IPS-18c (cell line): ENCODE measurements at regions not wholly inside any gene's neighbourhood (a gene's known extent, or its start where the extent isn't known, plus 50 kb on each side); places are given as distances from the start of the nearest gene placed in this dataset.
"Not testable (repeated sequence)": the region's sequence is repeated elsewhere in the genome, so short reads cannot be mapped to it uniquely, and the experiment has no call there.

Experiments used
- H3K4me3 ChIP-seq: 2 replicates; pipeline ENCODE4 v1.7.0; 2013; ENCODE audit warnings: low read depth, mild to moderate bottlenecking, low read length, moderate library complexity; ENCODE audit not compliant: insufficient read depth
- H3K9me3 ChIP-seq: one replicate; pipeline ENCODE4 v1.6.1; 2013; ENCODE audit warnings: mild to moderate bottlenecking, low read length, moderate library complexity; ENCODE audit not compliant: control insufficient read depth, insufficient read depth

DNA sequence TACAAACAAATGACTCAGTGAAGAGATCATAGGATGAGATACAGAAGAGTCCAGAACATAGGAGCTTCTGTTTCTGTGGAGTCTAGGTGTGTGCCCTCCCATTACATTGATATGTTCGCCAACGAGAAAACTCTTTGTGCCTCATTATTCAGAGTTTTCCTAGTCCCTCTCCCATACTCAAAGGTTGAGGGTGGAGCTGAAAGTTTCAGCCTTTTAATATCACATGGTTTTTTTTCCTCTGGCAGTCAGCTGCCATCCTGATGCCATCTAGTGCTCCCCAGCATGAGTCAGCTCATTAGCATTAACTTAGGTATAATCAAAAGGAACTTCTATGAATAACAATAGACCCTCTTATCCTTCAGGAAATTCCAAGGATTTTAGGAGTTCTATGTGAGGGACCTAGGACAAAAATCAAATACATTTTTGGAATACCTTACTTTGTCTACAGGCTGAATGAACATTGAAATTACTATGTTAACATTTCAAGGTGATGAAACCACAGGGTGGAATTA, 559.6 kb upstream of the AMOT start:
- H3K4me3 ChIP-seq: no peak overlapping the region

DNA sequence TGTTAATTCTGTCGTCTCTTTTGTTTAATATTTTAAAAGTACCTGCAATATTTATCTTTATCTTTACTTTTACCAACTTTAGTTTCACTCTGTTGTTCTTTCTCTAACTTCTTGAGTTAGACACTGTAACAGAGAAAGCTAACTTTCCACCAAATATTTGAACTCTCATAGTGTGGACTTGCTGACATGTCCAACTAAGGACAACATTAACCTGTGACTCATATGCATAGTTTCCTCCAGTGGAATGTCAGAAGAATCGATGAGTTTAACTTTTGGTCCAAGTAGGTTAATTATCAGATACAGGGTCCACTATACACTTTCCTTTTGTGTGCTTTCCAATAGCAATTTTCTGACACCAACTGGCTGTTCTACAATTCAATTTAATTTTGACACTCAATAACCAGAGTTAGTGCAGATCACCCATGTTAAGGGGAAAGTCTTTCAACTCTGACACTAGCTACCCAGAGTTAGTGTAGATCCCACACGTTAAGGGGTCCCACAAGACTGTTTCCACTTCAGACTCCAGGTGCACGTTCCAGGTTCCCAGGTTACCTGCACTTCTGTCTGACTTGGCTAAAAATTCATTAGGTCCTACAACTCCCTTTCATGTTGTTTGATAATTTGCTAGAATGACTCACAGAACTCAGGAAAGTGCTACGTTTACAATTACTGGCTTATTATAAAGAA, 559.0 kb upstream of the AMOT start:
- H3K9me3 ChIP-seq: peaks cover 6% of the 10 kb centered on the region
- no peak overlapping the region for H3K4me3 ChIP-seq

More for the DNA sequence above, 559.6 kb upstream of the AMOT start:
- H3K9me3 ChIP-seq: peaks cover 6% of the 10 kb centered on the region

DNA sequence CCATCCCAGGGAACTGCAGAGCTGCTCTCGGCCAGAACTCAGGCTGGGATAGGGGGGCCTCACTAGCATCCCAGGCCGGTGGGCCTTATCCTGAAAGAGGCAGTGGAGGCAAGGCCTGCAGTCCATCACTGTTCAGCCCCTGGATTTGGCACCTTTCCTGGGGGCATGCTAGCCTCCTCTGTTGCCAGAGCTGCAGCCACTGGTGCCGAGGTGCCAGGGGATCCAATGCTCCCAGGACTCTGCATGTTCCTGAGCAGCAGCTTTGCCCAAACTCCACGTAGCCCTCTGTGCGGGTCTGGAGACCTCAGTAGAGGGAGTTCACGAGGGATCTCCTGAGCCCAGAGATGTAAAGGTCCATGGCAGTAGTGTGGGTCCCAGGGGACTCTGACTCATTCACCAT, 551.7 kb upstream of the AMOT start:
- Histone ChIP-seq H3K4me3 (no peak overlapping the region), H3K9me3 (peaks cover 4% of the 10 kb centered on the region)

DNA sequence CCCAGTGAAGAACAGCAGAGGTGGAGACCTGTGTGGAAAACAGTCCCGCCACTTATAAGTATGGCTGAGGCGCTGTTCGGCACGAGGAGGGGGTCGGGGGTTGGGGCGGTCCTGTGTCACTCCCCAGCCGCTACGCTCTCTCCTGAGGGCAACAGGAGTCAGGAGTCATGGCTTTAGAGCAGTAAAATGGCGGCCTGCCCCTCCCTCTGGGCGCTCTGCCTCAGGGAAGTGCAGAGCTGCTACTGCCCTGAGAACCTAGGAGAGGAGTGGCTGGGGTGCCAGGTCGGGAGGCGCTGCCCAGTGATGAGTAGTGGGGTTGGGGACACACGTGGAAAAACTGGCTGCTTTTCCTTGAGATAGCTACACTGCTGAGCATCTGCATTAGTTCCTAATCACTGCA, 551.2 kb upstream of the AMOT start:
- peaks cover 4% of the 10 kb centered on the region for H3K9me3 ChIP-seq
- H3K4me3 ChIP-seq: no peak overlapping the region

DNA sequence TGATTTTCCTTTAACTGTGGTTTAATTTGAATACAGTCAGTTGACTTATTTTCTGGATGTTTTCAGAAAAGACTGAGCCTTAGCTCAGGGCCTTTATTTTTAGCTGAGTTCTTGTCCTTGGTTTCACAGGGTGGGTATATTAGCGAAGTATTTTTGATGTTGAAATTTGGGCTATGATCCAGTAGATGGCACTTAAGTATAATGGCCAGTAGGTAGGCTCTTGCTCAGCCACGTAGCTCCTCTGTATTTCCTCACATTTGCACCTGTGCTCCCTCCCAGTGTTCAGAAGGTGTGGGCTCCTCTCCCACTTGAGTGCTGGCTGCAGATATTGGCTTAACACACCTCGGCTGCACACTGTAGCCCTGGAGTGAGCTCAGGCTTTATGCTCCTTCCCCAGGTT, 549.9 kb upstream of the AMOT start:
- peaks cover 4% of the 10 kb centered on the region for H3K9me3 ChIP-seq

DNA sequence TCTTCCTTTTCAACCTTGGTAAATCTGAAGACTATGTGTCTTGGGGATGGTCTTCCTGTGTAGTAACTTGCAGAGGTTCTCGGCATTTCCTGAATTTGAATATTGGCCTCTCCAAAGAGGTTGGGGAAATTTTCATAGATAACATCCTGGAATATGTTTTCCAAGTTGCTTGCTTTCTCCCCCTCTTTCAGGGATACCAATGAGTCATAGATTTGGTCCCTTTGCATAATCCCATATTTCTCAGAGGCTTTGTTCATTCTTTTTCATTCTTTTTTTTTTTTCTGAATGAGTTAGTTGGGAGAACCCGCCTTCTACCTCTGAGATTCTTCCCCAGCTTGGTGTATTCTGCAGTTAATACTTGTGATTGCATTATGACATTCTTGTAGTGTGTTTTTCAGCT, 549.2 kb upstream of the AMOT start:
- Histone ChIP-seq H3K9me3 (peaks cover 4% of the 10 kb centered on the region), H3K4me3 (no peak overlapping the region)

More for the DNA sequence above, 549.9 kb upstream of the AMOT start:
- H3K4me3 ChIP-seq: no peak overlapping the region

DNA sequence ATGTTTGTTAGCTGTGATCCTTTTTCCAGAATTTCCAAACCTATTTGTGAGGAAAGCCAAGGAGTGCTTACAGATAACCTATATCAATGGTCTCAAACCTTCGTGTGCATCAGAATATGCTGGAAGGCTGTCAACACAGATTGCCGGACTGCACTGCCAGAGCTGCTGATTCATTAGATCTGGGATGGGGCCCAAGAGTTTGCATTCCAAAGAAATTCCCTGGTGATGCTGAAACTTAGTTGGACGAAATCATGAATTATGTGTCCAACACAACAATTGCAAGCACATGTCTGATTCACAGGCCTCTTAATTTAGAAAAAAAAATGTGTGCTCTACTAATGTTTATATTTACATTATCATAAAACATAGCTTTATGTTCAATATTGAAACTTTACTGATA, 544.0 kb upstream of the AMOT start:
- H3K4me3 ChIP-seq: no peak overlapping the region
- H3K9me3 ChIP-seq: peaks cover 2% of the 10 kb centered on the region

DNA sequence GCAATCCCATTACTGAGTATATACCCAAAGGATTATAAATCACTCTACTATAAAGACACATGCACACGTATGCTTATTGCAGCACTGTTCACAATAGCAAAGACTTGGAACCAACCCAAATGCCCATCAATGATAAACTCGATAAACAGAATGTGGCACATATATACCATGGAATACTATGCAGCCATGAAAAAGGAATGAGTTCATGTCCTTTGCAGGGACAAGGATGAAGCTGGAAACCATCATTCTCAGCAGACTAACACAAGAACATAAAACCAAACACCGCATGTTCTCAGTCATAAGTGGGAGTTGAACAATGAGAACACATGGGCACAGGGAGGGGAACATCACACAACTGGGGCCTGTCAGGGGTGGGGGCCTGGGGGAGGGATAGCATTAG, 532.8 kb upstream of the AMOT start:
- H3K4me3 ChIP-seq, H3K9me3 ChIP-seq: not testable (repeated sequence)

DNA sequence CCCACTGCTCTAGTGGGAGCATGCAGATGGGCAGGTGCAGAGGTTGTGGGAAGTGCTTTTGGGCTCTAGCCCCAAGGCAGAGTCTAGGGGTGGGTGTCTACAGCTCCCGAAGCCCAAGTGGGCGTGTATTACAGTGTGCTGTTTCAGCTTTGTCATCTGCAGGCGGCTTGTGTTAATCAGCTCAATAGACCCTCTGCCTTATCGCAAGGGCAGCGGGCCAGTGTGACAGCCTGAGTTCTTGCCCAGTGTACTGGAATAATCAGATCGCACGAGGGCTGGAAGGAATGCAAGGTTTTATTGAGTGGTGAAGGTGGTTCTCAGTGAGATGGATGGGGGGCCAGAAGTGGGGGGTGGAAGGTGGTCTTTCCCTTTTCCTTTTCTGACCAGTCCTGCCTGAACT, 529.4 kb upstream of the AMOT start:
- Histone ChIP-seq H3K4me3 (no peak overlapping the region), H3K9me3 (no peaks in the 10 kb centered on the region)

DNA sequence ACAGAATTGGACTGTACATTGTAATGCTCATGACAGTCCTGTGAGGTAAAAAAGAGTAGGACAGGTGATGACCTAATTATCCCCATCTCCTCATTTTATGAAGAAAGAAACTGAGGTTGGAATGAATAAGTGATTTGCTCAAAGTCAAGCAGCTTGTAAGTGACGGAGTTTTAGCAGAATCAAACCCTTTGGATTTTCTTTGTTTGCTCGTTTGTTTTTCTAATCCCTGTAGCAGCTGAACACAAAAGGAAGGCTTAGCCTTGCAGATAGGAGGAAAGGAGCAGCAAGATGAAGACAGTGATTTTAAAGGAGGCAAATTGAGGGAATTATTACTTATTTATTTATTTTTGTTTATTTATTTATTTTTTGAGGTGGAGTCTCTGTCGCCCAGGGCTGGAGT, 528.4 kb upstream of the AMOT start:
- no peak overlapping the region for H3K4me3 ChIP-seq
- no peaks in the 10 kb centered on the region for H3K9me3 ChIP-seq

DNA sequence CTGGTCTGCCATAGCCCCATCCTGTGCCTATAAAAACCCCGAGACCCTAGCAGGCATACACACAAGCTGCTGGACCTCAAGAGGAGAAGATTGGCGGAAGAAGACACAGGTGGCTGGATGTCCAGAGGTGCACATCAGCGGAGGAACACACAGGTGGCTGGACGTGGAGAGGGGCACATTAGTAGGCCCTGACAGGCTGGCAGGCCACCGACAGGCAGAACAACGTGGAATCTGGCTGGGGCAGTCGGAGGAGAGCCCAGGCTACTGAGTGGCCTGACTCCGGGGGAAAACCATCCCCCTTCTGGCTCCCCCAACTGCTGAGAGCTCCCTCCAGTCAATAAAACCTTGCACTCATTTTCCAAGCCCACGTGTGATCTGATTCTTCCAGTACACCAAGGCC, 512.5 kb upstream of the AMOT start:
- no peak overlapping the region for H3K4me3 ChIP-seq
- no peaks in the 10 kb centered on the region for H3K9me3 ChIP-seq

DNA sequence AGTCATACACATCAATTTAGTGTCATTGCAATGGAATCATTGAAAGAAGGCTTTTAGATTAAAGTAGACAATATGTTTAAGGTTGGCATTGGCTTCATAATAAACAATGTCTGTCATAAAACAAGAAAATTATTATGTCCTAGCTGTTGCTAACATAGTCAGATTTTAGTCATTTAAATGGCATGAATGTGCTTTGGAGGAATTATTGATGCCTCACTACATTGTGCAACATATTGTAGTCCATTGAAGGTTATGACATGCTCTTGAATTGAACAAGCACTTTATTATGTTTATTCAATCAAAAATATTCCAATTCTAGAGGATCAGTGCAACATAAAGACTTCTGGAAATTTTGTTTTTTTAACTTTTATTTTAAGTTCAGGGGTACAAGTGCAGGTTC, 489.8 kb upstream of the AMOT start:
- Histone ChIP-seq H3K9me3 (no peaks in the 10 kb centered on the region), H3K4me3 (no peak overlapping the region)

DNA sequence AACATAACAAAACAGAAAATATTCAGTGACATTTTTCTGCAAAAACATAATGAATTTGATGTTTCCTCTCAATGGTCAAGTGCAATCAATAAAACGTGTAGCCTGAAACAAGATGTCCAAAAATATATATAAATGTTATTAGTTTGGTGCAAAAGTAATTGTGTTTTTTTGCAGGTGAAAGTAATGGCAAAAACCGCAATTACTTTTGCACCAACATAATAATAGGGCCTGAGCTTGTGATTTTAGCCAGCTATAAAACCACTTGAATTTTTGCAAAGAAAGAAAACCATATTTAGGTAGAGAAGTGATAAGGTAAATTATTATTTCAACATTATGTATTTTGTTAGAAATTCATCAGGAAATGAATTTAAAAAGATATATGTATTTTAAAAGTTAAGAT, 475.3 kb upstream of the AMOT start:
- no peak overlapping the region for H3K4me3 ChIP-seq
- H3K9me3 ChIP-seq: no peaks in the 10 kb centered on the region

DNA sequence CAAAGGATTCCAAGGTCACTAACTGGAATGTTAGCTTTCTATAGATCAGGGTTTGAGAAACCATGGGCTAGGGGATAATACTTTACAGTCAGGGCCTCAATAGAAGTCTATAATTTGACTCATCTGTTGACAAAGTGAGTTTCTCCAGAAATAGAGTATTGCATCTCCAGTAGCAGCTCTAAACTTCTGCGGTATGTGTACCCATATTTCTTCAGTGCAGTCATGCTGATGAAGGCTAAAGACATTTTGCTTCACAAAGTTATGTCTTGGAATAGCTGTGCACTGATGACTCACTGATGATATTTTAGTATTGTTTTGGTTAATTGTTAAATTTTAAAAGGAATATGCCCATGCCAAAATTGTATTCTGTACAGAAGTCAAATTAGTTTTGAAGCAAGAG, 464.9 kb upstream of the AMOT start:
- Histone ChIP-seq H3K9me3 (no peaks in the 10 kb centered on the region), H3K4me3 (no peak overlapping the region)

DNA sequence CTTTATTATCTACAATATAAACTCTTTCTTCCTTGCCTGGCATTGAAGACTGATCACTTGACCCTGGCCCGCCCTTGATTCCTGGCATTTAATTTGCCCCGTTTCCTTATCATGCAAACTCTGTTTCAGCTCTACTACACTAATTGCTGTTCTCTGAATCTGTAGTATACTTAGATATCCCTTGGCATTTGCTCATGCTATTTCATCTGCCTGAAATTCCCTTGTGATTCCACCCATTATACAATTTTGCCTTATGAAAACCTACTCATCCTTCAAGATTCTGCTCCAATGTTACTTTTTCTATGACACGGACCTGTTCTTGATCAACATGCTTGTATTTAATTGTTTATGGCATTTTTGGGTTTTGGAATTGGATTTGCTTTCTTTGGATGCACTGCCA, 459.9 kb upstream of the AMOT start:
- Histone ChIP-seq H3K9me3 (no peaks in the 10 kb centered on the region), H3K4me3 (no peak overlapping the region)

DNA sequence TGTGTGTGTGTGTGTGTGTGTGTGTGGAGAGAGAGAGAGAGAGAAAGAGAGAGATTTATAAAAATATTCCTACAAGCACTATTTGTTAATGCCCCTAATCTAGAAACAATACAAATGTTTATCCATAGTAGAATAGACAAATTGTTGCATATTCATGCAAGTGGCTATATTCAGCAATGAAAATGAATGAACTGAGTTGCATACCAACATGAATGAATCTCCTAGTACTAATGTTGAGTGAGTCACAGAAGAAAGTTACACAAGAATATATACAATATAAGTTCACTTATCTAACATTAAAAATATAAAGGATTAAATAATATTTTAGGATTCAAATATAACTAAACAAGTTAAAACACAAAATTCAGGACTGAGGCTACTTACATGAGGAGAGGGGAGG, 456.8 kb upstream of the AMOT start:
- H3K9me3 ChIP-seq: no peaks in the 10 kb centered on the region
- H3K4me3 ChIP-seq: no peak overlapping the region

DNA sequence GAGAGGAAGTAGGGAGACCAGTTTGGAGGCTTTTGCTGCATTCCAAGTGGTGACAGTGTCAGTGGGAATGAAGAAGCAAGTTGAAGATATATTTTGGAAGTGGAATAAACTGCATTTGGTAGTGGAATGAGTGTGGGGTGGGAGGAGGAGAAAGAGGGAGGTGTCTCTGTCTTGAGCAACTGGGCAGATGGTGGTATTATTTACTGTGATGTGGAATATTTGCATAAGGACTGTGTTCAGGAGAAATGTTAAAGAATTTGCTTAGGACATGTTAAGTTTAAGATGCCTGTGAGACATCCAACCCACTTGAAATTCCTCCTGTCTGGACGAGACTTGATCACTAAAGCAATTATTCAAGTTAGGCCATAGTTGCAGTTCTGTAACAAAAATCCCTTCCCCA, 448.9 kb upstream of the AMOT start:
- Histone ChIP-seq H3K4me3 (no peak overlapping the region), H3K9me3 (no peaks in the 10 kb centered on the region)

DNA sequence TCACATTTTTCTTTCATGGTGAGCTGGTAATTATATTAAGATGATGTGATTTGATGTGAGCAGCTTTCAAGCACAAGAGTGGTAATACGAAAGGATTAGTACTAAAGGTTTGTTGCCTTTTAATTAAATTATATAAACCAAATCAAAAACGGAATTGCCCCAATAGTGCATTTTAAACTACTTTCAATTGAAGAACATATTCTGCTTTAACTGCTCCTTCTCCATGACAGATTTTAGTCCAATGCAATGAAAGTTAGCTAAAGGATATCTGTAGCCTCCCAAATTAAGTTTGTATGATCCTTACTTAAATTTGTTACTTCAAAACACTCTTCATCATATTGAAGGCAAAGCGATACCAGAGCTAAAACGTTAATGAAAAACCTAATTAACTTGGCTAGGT, 447.1 kb upstream of the AMOT start:
- no peaks in the 10 kb centered on the region for H3K9me3 ChIP-seq
- no peak overlapping the region for H3K4me3 ChIP-seq

DNA sequence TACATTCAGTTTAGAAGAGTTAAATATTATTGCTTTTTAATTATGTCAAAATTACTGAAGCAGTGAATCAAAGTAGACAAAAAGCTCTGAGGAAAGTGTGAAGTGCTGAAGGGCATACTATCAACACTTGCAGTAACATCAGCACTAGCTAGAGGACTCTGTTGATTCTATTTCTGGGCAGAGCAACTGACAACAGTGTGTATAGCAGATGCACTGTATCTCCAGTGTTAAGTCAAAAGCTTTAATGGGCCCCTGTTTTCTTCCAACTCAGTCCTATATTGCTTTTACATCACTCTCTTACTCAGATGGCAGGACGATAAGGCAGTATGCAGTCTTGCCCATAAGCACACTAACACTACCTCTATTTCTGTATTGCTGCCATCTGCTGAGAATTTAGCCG, 435.2 kb upstream of the AMOT start:
- Histone ChIP-seq H3K9me3 (no peaks in the 10 kb centered on the region), H3K4me3 (no peak overlapping the region)
